Loucy (cell line): ENCODE measurements at regions not wholly inside any gene's neighbourhood (a gene's known extent, or its start where the extent isn't known, plus 50 kb on each side); places are given as distances from the start of the nearest gene placed in this dataset.

Experiments used
- H2AFZ ChIP-seq: fragments of 200-600 bp; sonication (generic); 2 replicates; pipeline ENCODE4 v1.6.0; 2016; ENCODE audit warnings: antibody characterized with exemption, mild to moderate bottlenecking, low read length, moderate library complexity
- H3F3A ChIP-seq: fragments of 200-600 bp; 2 replicates; pipeline ENCODE4 v1.6.0; 2016; ENCODE audit warnings: antibody characterized with exemption, low read depth, mild to moderate bottlenecking
- H3K27me3 ChIP-seq: fragments of 200-600 bp; sonication (generic); 2 replicates; pipeline ENCODE4 v1.6.1; 2014; ENCODE audit warnings: low read length, mild to moderate bottlenecking; ENCODE audit not compliant: insufficient read depth, poor library complexity, severe bottlenecking
- H3K36me3 ChIP-seq: fragments of 200-600 bp; sonication (generic); 2 replicates; pipeline ENCODE4 v1.6.1; 2016; ENCODE audit warnings: low read length; ENCODE audit not compliant: insufficient read depth
- H3K4me1 ChIP-seq: fragments of 200-600 bp; sonication (generic); 2 replicates; pipeline ENCODE4 v1.5.1; 2014; ENCODE audit warnings: low read length, mild to moderate bottlenecking; ENCODE audit not compliant: insufficient read depth, poor library complexity, severe bottlenecking
- H3K4me2 ChIP-seq: fragments of 200-600 bp; sonication (generic); 2 replicates; pipeline ENCODE4 v1.6.0; 2014; ENCODE audit warnings: antibody characterized with exemption, low read length, low read depth, mild to moderate bottlenecking; ENCODE audit not compliant: poor library complexity, severe bottlenecking
- H3K4me3 ChIP-seq: fragments of 200-600 bp; sonication (generic); 2 replicates; pipeline ENCODE4 v1.5.1; 2014; ENCODE audit warnings: low read length, mild to moderate bottlenecking, mixed read lengths; ENCODE audit not compliant: poor library complexity, severe bottlenecking
- H3K79me2 ChIP-seq: fragments of 200-600 bp; sonication (generic); 2 replicates; pipeline ENCODE4 v1.6.1; 2014; ENCODE audit warnings: low read length; ENCODE audit not compliant: insufficient read depth
- H3K9ac ChIP-seq: fragments of 200-600 bp; sonication (generic); 2 replicates; pipeline ENCODE4 v1.6.0; 2014; ENCODE audit warnings: mild to moderate bottlenecking, low read depth, low read length, moderate library complexity; ENCODE audit not compliant: poor library complexity, severe bottlenecking
- H3K9me2 ChIP-seq: fragments of 200-600 bp; sonication (generic); replicated peaks from 2 replicates; pipeline ENCODE4 v1.6.1; 2016; ENCODE audit warnings: low read depth, low read length, mixed read lengths
- H3K9me3 ChIP-seq: fragments of 200-600 bp; sonication (generic); 2 replicates; pipeline ENCODE4 v1.6.1; 2014; ENCODE audit warnings: mild to moderate bottlenecking, antibody characterized with exemption, low read length, low read depth; ENCODE audit not compliant: insufficient read depth
- H4K20me1 ChIP-seq: fragments of 200-600 bp; sonication (generic); 2 replicates; pipeline ENCODE4 v1.6.0; 2014; ENCODE audit warnings: antibody characterized with exemption, low read length, mild to moderate bottlenecking; ENCODE audit not compliant: insufficient read depth, poor library complexity, severe bottlenecking
- CTCF ChIP-seq: fragments of 200-600 bp; sonication (generic); conservative IDR thresholded peaks from 2 replicates; pipeline ENCODE4 v1.5.1; 2014; ENCODE audit warnings: mild to moderate bottlenecking, antibody characterized with exemption, low read length
- EZH2phosphoT487 ChIP-seq: fragments of 200-600 bp; IDR thresholded peaks from 2 replicates; pipeline ENCODE4 v1.6.1; 2018; ENCODE audit warnings: antibody characterized with exemption, mild to moderate bottlenecking, moderate library complexity, borderline replicate concordance

GRCh38 chr12:111027431-111027830 lies 107.1 kb upstream of the MYL2 start:
- Histone ChIP-seq H3K4me3 (no peak overlapping the region), H3K4me1 (no peaks in the 10 kb centered on the region), H3F3A (no peaks in the 10 kb centered on the region), H3K9ac (no peak overlapping the region), H3K79me2 (no peaks in the 10 kb centered on the region), H3K9me2 (no peaks in the 10 kb centered on the region), H3K36me3 (no peaks in the 10 kb centered on the region), H3K4me2 (no peak overlapping the region), H2AFZ (no peak overlapping the region), H4K20me1 (no peaks in the 10 kb centered on the region), H3K27me3 (no peaks in the 10 kb centered on the region), H3K9me3 (no peaks in the 10 kb centered on the region)
- TF ChIP-seq CTCF: no peak
- no peak for TF ChIP-seq EZH2phosphoT487

GRCh38 chr12:111025792-111026430 lies 105.5 kb upstream of the MYL2 start:
- Histone ChIP-seq H3K9me3 (no peaks in the 10 kb centered on the region), H3K4me1 (no peaks in the 10 kb centered on the region), H2AFZ (no peak overlapping the region), H3K4me3 (no peak overlapping the region), H3K79me2 (no peaks in the 10 kb centered on the region), H3K9me2 (no peaks in the 10 kb centered on the region), H3K27me3 (no peaks in the 10 kb centered on the region), H4K20me1 (no peaks in the 10 kb centered on the region), H3K9ac (no peak overlapping the region), H3K4me2 (no peak overlapping the region), H3F3A (no peaks in the 10 kb centered on the region), H3K36me3 (no peaks in the 10 kb centered on the region)
- no peak for TF ChIP-seq CTCF
- TF ChIP-seq EZH2phosphoT487: no peak

GRCh38 chr12:111025301-111025700 lies 104.9 kb upstream of the MYL2 start:
- Histone ChIP-seq H3K27me3 (no peaks in the 10 kb centered on the region), H3K79me2 (no peaks in the 10 kb centered on the region), H3K4me1 (no peaks in the 10 kb centered on the region), H4K20me1 (no peaks in the 10 kb centered on the region), H3K36me3 (no peaks in the 10 kb centered on the region), H3K4me2 (no peak overlapping the region), H3K9me3 (no peaks in the 10 kb centered on the region), H2AFZ (no peak overlapping the region), H3K9me2 (no peaks in the 10 kb centered on the region), H3K4me3 (no peak overlapping the region), H3K9ac (no peak overlapping the region), H3F3A (no peaks in the 10 kb centered on the region)
- TF ChIP-seq CTCF: no peak
- no peak for TF ChIP-seq EZH2phosphoT487
